HG03378 (cell line): ENCODE measurements at regions not wholly inside any gene's neighbourhood (a gene's known extent, or its start where the extent isn't known, plus 50 kb on each side); places are given as distances from the start of the nearest gene placed in this dataset.

Experiments used
- ATAC-seq: cut with Tn5 transposase; IDR thresholded peaks from one replicate; pipeline ENCODE4 v1.9.1; 2021; ENCODE audit warnings: mild to moderate bottlenecking, moderate library complexity; ENCODE audit not compliant: unreplicated experiment

DNA sequence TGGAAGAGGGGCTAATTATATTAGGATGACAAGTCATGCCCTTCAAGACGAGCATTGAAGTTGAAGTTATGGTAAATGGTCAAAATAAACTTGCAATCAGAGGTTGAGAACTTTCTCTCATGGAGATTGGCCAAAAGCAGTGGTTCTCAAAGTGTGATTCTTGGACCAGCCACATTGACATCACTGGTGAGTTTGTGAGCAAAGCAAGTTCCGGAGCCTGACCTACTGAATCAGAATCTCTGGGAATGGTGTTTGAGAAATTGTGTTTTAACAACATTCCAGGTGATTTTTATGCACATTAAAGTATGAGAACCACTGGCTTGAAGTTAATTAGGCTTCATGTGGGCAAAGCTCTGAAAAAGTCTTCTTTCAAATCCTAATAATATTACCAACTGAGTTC lies 403.5 kb downstream of the ZSWIM6 start:
- no peak for ATAC-seq

DNA sequence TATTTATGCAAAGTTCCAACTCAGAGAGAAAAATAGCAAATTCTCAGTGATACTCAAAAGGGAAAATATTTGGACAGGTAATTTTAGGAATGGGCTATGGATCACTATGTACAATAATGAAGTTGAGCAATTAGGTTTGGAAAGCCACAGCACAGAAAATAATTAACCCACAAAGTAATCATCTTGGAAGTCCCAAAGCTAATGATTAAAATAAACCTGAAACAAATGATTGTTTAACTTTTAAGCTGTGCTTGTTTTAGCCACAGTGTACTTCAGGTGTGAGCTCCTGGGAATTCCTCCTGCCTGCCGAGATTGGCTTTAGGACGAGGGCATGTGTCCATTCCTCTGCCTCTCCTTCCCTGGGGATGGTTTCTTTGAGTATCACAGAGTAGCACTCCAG lies 403.9 kb downstream of the ZSWIM6 start:
- ATAC-seq = no peak

DNA sequence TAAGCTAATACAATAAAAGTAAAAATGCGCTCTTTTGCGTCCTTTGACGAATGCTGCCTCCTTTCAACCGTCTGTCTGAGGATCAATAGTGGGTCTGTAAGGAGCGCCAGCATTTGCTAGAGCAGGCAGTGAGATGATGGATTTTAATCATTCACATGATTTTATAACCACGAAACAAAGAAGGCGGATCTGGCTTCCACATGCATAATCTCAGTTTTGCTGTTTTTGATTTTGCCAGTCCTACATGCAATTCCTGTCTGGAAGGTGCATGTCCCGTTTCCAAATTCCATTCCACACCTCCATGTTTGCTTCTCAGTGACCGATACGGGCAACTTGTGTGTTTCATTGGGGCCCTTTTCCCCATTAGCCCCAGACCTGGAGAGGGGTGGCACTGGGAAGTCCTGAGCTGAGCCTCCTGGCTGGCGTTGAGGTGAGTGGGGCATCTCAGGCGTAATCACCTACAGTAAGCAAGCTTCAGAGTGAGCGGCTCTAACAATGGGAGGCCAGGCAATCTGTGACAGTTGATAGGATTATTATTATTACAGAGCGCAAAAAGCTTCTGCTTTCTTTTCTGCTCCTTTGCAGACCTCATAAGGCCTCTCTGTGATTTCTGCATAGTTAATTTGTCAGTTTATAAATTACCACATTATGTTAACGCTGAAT lies 405.4 kb downstream of the ZSWIM6 start:
- ATAC-seq = no peak

DNA sequence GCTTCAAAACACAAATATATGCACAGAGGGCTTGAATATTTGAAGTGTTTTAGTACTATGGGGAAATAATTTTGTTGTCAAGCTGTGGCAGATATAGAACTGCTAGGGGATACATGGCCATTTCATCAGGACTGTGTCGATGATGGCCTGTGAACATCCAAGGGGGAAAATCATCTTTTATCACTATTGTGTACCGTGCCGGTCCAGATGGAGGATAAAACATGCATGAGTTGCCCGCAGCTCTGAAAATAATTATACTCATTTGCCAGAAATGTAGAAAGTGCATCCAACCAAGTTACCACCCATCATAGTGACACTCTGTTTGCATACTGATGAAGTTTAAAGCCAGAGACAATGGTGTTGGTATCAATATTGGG lies 405.9 kb downstream of the ZSWIM6 start:
- ATAC-seq = no peak

DNA sequence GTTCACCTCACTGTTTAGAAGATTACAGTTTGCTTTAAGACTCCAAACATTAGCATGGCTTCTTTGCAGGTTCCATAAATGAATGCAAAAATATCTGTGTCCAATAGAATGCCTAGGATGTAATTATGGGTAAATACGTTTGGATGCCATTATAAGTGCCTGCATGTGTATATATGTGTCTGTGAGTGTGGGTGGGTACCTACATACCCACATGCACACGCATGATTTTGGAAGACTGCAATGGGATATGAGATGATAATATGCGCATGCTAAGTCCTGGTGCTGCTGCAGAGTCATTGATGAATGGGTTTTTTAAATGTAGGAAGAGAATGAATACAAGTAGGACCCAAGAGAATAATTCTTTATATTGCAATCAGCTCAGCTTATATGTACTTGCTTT lies 406.4 kb downstream of the ZSWIM6 start:
- no peak for ATAC-seq

DNA sequence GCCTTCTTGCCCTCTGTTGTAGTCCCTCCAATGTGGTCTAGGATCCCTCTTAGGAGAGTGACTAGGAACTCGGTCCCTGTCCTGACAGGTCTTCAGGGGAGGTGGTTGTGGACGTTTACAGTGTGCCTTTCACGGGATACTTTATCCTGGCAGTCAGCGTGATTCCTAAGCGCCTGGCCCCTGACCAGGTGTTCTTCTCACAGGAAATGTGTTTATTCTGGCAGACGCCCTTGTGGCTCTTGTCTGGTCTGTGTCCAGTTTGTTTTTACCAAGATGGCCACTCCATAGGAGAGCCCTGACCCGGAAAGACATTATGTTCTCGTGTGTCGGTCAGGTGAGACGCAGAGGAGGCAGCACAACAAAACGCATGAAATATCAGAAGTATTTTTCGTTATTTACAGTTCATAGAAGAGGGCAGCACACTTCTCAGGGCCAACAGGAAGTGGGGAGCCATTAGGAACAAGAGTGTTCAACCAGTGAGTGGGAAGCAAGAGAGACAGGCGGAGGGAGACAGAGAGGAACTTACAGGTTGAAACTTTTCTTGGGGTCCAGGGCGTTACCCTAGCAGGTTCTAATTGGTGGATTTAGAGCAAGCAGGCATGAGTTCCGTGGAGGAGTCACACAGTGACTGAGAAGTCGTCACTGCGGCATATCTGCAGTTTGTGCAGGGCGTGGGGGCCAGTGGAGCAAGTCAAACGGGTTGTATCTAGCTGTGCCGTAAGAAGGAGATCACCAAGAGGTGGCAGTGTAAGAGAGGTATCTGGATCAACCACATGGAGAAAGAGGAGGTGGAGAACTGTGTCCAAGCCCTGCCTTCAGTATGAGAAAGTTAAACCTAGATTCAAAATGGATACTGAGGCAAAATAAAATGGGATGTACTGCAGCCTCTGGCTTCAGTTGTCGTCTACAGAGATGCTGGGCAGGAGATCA lies 412.9 kb downstream of the ZSWIM6 start:
- no peak for ATAC-seq

DNA sequence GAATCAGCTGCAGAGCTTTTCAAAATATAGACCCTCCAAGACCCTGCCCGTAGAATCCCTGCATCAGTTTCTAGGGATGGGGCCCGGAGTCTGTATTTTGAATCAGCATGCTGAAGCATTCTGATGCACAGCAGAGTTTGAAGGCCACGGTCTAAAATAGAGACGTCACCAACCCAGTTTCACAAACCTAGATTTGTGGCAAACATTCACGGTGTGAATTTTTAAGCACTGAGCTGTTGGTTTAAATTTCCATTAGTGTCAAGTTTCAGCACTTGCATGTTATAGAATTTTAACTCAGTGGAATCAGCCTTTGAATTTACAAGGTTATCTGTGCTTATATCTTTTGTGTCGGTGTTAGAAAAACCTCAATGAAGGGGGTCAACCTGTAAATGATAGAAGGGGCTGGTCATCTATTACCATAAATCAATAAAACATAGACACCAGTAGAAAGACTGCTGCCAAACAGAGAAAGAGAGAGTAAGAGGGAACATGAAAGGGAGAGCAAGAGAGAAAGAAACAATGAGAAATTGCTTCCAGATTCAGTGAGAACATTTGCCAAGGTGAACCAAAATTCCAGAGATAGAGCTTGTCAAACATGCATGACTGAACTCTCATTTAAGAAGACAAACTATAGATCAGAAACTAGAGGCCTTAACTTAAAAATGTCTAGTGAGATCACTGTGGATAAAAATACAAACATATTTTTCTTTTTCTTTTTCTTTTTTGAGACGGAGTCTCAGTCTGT lies 414.9 kb downstream of the ZSWIM6 start:
- ATAC-seq = no peak

DNA sequence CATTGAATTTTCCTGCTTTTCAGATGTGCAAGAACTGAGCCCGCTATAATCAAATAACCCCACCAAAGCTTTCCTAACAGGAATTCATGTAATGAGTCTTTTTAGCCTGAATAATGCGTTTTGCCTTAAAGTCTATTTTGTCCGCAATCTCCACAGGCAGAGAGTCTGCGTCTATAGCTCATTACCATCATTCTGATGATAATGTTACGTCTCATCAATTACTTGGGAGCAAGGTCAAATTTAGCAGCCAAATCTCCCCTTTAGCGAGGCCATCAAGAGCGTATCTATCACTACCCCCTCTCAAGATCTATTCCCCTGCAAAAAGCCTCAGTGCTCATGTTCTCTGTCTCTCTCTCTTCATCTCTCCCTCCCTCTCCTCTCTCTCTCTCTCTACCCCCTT lies 416.1 kb downstream of the ZSWIM6 start:
- no peak for ATAC-seq

DNA sequence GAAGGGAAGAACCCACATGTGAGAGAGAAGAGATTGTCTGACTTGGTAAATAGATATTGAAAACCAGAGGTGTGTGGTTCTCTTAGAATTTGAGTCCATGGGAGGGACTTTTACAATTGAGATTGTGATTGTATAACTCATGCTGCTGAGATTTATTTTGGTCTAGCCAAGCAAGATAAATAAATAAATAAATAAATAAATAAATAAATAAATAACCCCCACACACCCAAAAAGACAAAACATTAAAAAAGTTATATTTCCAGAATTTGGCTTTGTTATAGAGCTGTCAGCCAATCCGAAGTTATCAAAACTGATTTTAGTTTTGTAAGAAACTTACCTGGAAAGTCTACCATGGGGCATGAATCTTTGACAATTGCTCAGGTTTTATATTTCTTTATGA lies 416.6 kb downstream of the ZSWIM6 start:
- ATAC-seq = no peak

DNA sequence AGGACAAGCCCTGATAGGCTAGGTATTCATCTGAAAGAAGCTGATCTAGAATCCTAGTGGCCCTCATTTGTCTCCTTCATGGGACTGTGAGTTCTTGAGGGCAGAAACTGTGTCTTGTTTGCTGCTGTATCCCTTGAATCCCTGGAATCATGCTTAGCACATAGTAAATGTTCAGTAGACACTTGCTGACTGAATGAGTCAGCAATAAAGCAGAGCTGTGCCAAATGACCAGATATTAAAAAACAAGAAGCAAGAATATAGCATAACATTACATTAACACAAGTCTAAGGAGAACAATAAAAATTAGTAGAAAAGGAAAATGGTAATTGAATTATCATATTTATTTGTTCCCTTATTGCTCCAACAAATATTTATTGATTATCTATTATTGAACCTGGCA lies 420.5 kb downstream of the ZSWIM6 start:
- no peak for ATAC-seq

DNA sequence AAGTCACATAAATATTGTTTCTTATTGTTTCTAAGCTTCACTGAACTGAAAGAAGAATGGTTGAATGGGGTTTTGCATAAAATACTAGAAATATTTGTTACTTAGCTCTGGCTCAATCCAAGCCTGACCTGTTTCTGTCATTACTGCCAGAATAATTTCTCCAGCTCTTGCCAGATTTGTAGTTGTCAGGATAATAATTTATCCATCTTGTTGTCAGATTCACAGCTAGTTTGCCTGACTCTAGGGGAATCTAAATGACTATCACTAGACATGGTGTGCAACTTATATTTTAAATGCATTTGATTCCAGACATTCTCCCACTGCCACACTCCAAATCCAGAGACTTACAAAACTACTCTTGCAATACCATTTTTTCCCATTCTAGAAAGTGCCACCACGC lies 422.7 kb downstream of the ZSWIM6 start:
- no peak for ATAC-seq

DNA sequence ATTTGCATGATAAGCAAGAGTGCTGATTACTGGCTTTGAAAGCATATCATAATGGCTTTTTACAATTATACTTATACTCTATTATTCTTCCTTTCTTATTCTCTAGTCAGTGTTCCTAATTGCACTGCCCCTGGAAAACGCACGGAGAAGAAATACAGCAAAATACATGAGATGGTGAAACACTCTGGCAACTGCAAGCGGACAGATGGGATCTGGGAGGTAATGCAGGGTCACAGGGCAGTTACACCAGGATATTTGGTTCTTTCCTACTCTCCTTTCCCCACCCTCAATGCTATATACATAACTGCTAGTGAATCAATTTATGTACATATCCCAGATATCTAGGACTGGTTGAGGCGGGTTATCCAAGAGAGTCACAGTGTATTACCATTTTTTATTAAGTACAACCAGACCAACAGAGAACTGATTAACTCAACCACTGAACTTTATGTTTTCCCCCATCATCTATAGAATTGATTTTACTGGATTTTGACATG lies 423.7 kb downstream of the ZSWIM6 start:
- no peak for ATAC-seq

DNA sequence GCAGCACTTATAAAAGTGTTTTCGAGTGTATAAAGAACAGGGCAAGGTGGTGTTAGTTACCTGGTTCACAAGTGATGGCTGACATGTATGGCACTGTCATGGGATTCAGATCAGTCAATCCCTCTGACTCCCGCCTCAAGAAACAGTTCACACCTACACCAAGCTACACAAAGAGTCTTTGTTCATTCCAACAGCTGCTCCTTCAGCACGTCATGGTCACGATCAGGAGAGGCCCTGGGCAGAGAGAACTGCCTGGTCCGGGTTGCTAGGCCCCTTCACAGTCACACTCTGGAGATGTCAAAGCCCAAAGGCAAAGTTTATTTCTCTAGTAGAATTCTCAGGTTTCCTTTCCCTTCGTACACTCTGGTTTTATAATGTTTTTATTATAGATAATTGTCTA lies 426.7 kb downstream of the ZSWIM6 start:
- ATAC-seq = no peak

DNA sequence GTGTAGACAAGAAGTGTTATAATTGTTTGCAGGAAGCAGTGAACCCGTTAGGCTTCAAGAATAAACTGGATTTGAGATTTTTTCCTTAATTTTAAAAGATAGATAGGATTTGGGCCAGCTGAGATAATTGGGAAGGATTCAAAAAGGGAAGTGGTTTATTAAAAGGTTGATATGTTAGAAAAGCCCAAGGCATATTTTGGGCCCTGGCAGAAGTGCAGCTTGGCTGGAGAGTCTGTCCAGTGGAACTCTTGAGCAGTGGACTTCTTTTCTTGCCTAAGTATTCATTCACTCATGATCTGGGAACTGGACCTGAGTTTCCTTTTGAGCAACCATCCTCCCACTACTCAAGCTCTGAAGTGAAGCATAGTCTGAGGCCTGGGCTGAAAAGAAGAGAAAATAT lies 433.4 kb downstream of the ZSWIM6 start:
- no peak for ATAC-seq

DNA sequence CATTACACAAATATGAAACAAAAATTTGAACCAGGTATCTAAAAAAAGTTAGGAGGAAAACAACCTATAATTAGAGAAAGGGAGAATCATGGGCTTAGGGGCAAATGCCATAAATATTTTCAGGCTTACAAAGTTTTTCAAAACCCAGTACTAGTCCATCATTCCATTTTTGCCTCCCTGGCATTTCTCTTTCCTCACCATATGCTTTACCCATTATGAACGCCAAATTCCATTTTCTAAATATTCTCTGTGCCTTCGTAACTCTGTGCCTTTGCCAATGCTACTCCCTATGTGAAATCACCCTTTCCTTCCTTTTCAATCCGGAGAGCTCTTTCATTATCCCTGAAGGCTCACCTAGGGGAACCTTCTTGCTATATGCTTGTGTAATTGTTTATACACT lies 434.1 kb downstream of the ZSWIM6 start:
- no peak for ATAC-seq

DNA sequence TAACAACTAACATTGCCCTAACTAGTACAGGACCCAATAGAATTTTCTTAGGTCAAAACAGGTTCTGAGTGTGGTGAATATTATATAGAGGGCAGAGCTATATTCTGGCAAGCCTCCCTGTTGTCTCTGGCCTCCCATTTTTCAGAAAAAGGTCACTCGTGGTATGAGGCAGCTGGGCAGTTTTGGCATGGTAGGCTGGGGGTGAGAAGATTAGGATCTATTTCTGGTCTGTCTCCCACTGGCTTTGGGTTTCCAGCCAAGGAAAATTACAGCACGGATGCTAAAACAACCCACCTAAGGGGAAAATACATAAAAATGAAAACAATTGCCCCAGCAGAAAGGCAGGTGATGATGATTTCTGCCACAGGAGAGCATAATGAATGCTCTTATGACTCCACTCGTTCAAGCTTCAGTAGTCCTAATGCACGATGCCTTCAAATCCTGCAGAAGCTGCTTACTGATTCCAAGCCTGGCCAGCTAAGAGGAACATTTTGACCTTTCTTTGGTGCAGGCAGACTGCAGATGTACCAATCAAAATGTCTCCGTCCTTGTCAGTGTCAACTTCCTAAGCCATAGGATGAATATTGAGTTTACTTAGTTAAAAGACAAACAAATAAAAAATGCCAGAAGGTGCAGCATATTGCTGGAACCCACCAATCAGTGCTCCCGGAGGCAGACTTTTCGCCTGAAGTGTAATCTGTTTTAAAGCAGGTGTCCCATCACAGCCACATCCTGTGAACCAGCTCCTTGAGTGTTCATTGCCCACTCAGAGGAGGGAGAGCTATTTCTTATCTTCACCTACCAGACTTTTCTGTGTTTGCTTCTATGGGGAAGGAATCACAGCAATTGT lies 435.4 kb downstream of the ZSWIM6 start:
- no peak for ATAC-seq

DNA sequence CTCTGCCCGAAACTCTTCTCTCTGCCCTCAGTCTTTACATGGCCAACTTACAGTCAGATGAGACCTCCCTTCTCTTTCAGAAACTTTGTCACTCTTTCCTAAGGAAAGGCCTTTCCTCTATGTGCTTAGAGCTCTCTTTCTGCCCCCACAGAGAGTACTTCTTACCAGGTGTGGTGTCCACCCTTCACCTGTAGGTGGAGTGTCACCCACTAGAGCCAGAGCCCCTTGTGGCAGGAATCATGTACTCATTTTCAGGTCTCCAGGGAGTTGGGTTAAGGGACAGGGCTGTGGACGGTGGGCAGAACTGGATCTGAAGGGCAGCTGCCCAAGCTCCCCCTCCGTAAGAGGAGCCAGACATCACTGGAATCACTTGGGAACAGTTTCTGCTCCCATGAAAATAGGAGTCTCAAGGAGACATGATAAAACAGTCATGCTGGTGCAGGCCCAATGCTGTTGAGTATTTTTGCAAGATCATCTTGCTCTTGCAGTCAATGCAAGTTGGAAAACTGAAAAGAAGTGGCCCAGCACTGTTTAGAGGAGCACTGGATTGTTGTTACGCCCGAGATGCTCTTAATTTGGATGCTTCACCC lies 436.7 kb downstream of the ZSWIM6 start:
- peak; percentile 82 for ATAC-seq

DNA sequence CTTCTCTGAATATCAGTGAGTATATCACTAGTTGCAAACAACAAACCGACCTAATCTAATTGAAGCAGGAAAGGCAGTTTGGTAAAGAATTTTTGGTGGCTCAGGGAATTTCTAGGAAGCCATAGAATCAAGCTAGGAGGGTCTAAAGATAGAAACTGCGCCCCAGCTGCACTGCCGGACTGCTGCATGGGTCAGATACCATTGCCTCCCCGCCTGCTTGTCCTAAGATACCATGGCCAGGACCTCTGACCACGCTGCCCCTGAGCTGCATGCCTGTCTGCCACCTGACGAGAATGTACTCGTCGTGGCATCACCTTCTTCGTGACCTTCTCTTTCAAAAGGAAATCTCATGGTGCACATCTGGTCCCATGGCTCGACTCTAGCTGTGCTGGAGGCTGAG lies 439.0 kb downstream of the ZSWIM6 start:
- ATAC-seq = no peak

DNA sequence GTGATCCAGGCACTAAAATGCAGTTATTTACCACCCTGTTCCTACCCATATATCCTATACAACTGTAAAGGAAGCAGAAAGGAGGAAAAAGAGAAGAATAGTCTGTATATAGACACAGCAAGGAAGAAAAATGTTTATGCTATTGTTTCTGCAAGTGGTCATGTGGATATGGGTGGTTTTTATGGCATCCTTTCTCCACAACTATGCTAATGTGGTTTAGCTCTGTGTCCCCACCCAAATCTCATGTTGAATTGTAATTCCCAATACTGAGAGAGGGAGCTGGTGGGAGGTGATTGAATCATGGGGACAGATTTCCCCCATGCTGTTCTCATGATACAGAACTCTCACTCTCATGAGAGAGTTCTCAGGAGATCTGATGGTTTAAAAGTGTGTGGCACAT lies 439.8 kb downstream of the ZSWIM6 start:
- ATAC-seq = no peak

DNA sequence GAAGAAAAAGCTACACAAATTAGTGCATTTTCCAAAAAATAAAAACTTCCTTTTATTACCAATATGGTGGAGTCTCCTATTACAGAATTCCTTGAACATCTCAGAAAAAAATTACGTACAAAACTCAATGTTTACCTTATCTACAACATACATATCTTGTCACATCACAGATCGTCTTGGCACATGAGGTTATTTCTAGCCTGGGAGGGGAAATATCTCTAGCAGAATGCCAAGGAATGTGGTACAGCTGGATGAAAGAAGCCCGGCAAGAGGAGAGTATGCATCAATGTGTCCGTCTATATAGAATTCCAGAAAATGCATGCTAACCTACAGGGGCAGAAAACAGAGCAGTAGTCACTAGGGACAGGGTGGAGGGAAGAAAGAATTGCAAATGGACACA lies 443.8 kb downstream of the ZSWIM6 start:
- ATAC-seq = no peak
